WTC11 (cell line): ENCODE measurements at regions not wholly inside any gene's neighbourhood (a gene's known extent, or its start where the extent isn't known, plus 50 kb on each side); places are given as distances from the start of the nearest gene placed in this dataset.

Experiments
- ETV6 ChIP-seq: sonication (generic); formaldehyde crosslinking; IDR thresholded peaks from 2 replicates; pipeline ENCODE4 v1.8.1; 2022; ENCODE audit warnings: mild to moderate bottlenecking, missing genetic modification reagents
- JUN ChIP-seq: sonication (generic); formaldehyde crosslinking; IDR thresholded peaks from 2 replicates; pipeline ENCODE4 v1.8.0; 2023; ENCODE audit warnings: mild to moderate bottlenecking, missing genetic modification reagents
- MAX ChIP-seq: sonication (generic); formaldehyde crosslinking; IDR thresholded peaks from 2 replicates; pipeline ENCODE4 v1.8.0; 2022; ENCODE audit warnings: mild to moderate bottlenecking, missing genetic modification reagents
- NFE2L1 ChIP-seq: sonication (generic); formaldehyde crosslinking; IDR thresholded peaks from 2 replicates; pipeline ENCODE4 v1.8.1; 2023; ENCODE audit warnings: missing genetic modification reagents
- SP1 ChIP-seq: sonication (generic); formaldehyde crosslinking; conservative IDR thresholded peaks from 2 replicates; pipeline ENCODE4 v1.8.1; 2022; ENCODE audit warnings: missing genetic modification reagents
- ZNF416 ChIP-seq: fragments of 250-450 bp; sonication (Bioruptor Pico); IDR thresholded peaks from 2 replicates; pipeline ENCODE4 v1.9.0; 2021; ENCODE audit warnings: mild to moderate bottlenecking, inconsistent platforms
- TF ChIP-seq, protein P1 (sequence below): sonication (generic); formaldehyde crosslinking; IDR thresholded peaks from 2 replicates; pipeline ENCODE4 v1.8.1; 2022; ENCODE audit warnings: missing genetic modification reagents, borderline replicate concordance
- TF ChIP-seq, protein P2 (sequence below): fragments of 200-600 bp; IDR thresholded peaks from 2 replicates; pipeline ENCODE4 v1.8.0; 2022; ENCODE audit warnings: antibody characterized with exemption

- TF ChIP-seq JUN (CRISPR knock-in tag) = no peak
- no peak for TF ChIP-seq SP1 (CRISPR knock-in tag)
- TF ChIP-seq, protein P1, sequence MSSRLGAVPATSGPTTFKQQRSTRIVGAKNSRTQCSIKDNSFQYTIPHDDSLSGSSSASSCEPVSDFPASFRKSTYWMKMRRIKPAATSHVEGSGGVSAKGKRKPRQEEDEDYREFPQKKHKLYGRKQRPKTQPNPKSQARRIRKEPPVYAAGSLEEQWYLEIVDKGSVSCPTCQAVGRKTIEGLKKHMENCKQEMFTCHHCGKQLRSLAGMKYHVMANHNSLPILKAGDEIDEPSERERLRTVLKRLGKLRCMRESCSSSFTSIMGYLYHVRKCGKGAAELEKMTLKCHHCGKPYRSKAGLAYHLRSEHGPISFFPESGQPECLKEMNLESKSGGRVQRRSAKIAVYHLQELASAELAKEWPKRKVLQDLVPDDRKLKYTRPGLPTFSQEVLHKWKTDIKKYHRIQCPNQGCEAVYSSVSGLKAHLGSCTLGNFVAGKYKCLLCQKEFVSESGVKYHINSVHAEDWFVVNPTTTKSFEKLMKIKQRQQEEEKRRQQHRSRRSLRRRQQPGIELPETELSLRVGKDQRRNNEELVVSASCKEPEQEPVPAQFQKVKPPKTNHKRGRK (CRISPR knock-in tag) = no peak
- no peak for TF ChIP-seq MAX
- TF ChIP-seq ZNF416 (CRISPR knock-in tag) = no peak
- TF ChIP-seq, protein P2, sequence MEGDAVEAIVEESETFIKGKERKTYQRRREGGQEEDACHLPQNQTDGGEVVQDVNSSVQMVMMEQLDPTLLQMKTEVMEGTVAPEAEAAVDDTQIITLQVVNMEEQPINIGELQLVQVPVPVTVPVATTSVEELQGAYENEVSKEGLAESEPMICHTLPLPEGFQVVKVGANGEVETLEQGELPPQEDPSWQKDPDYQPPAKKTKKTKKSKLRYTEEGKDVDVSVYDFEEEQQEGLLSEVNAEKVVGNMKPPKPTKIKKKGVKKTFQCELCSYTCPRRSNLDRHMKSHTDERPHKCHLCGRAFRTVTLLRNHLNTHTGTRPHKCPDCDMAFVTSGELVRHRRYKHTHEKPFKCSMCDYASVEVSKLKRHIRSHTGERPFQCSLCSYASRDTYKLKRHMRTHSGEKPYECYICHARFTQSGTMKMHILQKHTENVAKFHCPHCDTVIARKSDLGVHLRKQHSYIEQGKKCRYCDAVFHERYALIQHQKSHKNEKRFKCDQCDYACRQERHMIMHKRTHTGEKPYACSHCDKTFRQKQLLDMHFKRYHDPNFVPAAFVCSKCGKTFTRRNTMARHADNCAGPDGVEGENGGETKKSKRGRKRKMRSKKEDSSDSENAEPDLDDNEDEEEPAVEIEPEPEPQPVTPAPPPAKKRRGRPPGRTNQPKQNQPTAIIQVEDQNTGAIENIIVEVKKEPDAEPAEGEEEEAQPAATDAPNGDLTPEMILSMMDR = no peak
- no peak for TF ChIP-seq NFE2L1 (CRISPR knock-in tag)
- TF ChIP-seq ETV6 = no peak
These were observed 303.0 kb upstream of the FOXF1 start for GRCh38 chr16:86207350-86207749.
